Kidney (tissue), 13 donors: ENCODE measurements at regions not wholly inside any gene's neighbourhood (a gene's known extent, or its start where the extent isn't known, plus 50 kb on each side); places are given as distances from the start of the nearest gene placed in this dataset.

Source experiments
- DNase-seq, 5 donors: peaks; one replicate each; pipeline ENCODE4 v3.0.0-alpha.2; 2013 to 2020
- FAIRE-seq: peaks from 2 replicates; lab custom pipeline; 2012; peaks lifted over from hg19 to GRCh38; lab: Jason Lieb, UNC
- H3K27ac ChIP-seq, 2 donors: one replicate each; pipeline ENCODE4 v1.7.0; 2013; ENCODE audit warnings: low read depth in 2 of 2, low read length in 2 of 2, inconsistent platforms in 1 of 2
- H3K27me3 ChIP-seq: one replicate; pipeline ENCODE4 v1.7.1; 2013; ENCODE audit warnings: low read length, inconsistent platforms; ENCODE audit not compliant: control insufficient read depth, insufficient read depth
- H3K36me3 ChIP-seq, 3 donors: one replicate each; pipeline versions ENCODE4 v1.7.0 to v1.7.1; 2013; ENCODE audit warnings: low read length in 3 of 3, control low read depth in 1 of 3, inconsistent platforms in 1 of 3; ENCODE audit not compliant: insufficient read depth in 3 of 3, control insufficient read depth in 2 of 3
- H3K4me1 ChIP-seq, 3 donors: one replicate each; pipeline versions ENCODE4 v1.7.0 to v1.7.1; 2013; ENCODE audit warnings: low read length in 3 of 3, inconsistent platforms in 1 of 3, low read depth in 1 of 3; ENCODE audit not compliant: control insufficient read depth in 2 of 3, insufficient read depth in 2 of 3
- H3K4me3 ChIP-seq, 3 donors: one replicate each; pipeline versions ENCODE4 v1.7.0 to v1.8.1; 2013; ENCODE audit warnings: low read length in 3 of 3, control low read depth in 1 of 3, inconsistent platforms in 1 of 3
- H3K9ac ChIP-seq, 3 donors: one replicate each; pipeline versions ENCODE4 v1.7.0 to v1.7.1; 2013; ENCODE audit warnings: low read length in 3 of 3, control low read depth in 1 of 3, inconsistent platforms in 1 of 3
- H3K9me3 ChIP-seq, 3 donors: one replicate each; pipeline versions ENCODE4 v1.7.0 to v1.7.1; 2013; ENCODE audit warnings: low read length in 3 of 3, control low read depth in 1 of 3, inconsistent platforms in 1 of 3; ENCODE audit not compliant: control insufficient read depth in 2 of 3, insufficient read depth in 1 of 3
- CTCF ChIP-seq: IDR thresholded peaks from 3 replicates; pipeline ENCODE4 v1.5.1; 2012; ENCODE audit warnings: mild to moderate bottlenecking, moderate library complexity, borderline replicate concordance; ENCODE audit not compliant: insufficient read depth; ENCODE audit errors: extremely low read depth
- intact Hi-C: fragments of 100-400 bp; cut with DNase I; formaldehyde crosslinking; loops from one replicate; pipeline ENCODE4 v1.11.1; 2022
- donor health status: control.
- donor health status: control.
- donor health status: control.
- donor health status: control.
- donor health status: control.
- donor health status: DM: yes; HTN: yes; CAD: no.
- donor health status: Normal renal cell carcinoma (clear cell type).

GRCh38 chr4:43983610-43984009 lies 465.0 kb downstream of the KCTD8 start:
- Histone ChIP-seq H3K27me3 (no peaks in the 10 kb centered on the region), H3K9me3 (no peaks in the 10 kb centered on the region), H3K36me3 (no peaks in the 10 kb centered on the region), H3K27ac (no peak overlapping the region), H3K9ac (no peak overlapping the region), H3K4me1 (no peaks in the 10 kb centered on the region), H3K4me3 (no peak overlapping the region)
- no peak for TF ChIP-seq CTCF
- intact Hi-C loops: no loop called here
- DNase-seq: no peak
- FAIRE-seq: no peak

GRCh38 chr4:43987331-43987944 lies 461.2 kb downstream of the KCTD8 start:
- no peak for FAIRE-seq
- intact Hi-C loops: no loop called here

GRCh38 chr4:43990551-43990950 lies 458.1 kb downstream of the KCTD8 start:
- Histone ChIP-seq H3K4me3 (no peak overlapping the region), H3K9ac (no peak overlapping the region), H3K27ac (no peak overlapping the region), H3K9me3 (no peaks in the 10 kb centered on the region), H3K4me1 (no peaks in the 10 kb centered on the region), H3K36me3 (no peaks in the 10 kb centered on the region), H3K27me3 (no peaks in the 10 kb centered on the region)
- intact Hi-C loops: no loop called here
- FAIRE-seq (no peak), DNase-seq (no peak)
- TF ChIP-seq CTCF: no peak

More at GRCh38 chr4:43987331-43987944, 461.2 kb downstream of the KCTD8 start:
- no peaks in the 10 kb centered on the region for H3K9me3 ChIP-seq
- no peaks in the 10 kb centered on the region for H3K27me3 ChIP-seq
- no peak overlapping the region for H3K27ac ChIP-seq
- H3K9ac ChIP-seq: no peak overlapping the region
- no peak overlapping the region for H3K4me3 ChIP-seq
- no peaks in the 10 kb centered on the region for H3K36me3 ChIP-seq
- no peak for TF ChIP-seq CTCF
- DNase-seq: no peak
- H3K4me1 ChIP-seq: no peaks in the 10 kb centered on the region

- peak in 2 of 5 donors; percentile 6 to 34 for DNase-seq
- Histone ChIP-seq H3K27me3 (no peaks in the 10 kb centered on the region), H3K4me3 (no peak overlapping the region), H3K9ac (no peak overlapping the region), H3K27ac (no peak overlapping the region), H3K36me3 (no peaks in the 10 kb centered on the region), H3K9me3 (no peaks in the 10 kb centered on the region), H3K4me1 (no peaks in the 10 kb centered on the region)
- no peak for FAIRE-seq
- intact Hi-C loops: no loop called here
- no peak for TF ChIP-seq CTCF
These were observed 457.6 kb downstream of the KCTD8 start for GRCh38 chr4:43990963-43991362.
